ENCODE measurements at regions not wholly inside any gene's neighbourhood (a gene's known extent, or its start where the extent isn't known, plus 50 kb on each side); places are given as distances from the start of the nearest gene placed in this dataset.

- TF ChIP-seq CTCF (IDR thresholded peaks at IDR 0.05; ENCODE audit: borderline replicate concordance, extremely low read depth, low read length, poor library complexity, severe bottlenecking), result no peak
- no peak for TF ChIP-seq EZH2 (IDR thresholded peaks at IDR 0.05; ENCODE audit: borderline replicate concordance, low read depth, low read length, severe bottlenecking)
Observed at GRCh38 chr6:147900247-147900830, 391.8 kb downstream of the SAMD5 start.
